Uterus (tissue), 3 donors: ENCODE measurements at regions not wholly inside any gene's neighbourhood (a gene's known extent, or its start where the extent isn't known, plus 50 kb on each side); places are given as distances from the start of the nearest gene placed in this dataset.
"Not testable (repeated sequence)": the region's sequence is repeated elsewhere in the genome, so short reads cannot be mapped to it uniquely, and the experiment has no call there.

Experiments
- DNase-seq, 2 donors: peaks; one replicate each; pipeline ENCODE4 v3.0.0-alpha.2; 2019 to 2020
- H3K27ac ChIP-seq, 2 donors: fragments of 200-600 bp; sonication (generic); 1 replicate in 1 of 2; 2 replicates in 1 of 2; pipeline ENCODE4 v1.5.1; 2016 to 2018
- H3K27me3 ChIP-seq, 2 donors: fragments of 200-600 bp; sonication (generic); one replicate each; pipeline ENCODE4 v1.5.1; 2018 to 2019; ENCODE audit warnings: control low read depth in 1 of 2
- H3K36me3 ChIP-seq, 2 donors: fragments of 200-600 bp; sonication (generic); one replicate each; pipeline ENCODE4 v1.5.1; 2019; ENCODE audit warnings: control low read depth in 1 of 2
- H3K4me1 ChIP-seq, 2 donors: fragments of 200-600 bp; sonication (generic); one replicate each; pipeline ENCODE4 v1.5.1; 2018 to 2019; ENCODE audit warnings: control low read depth in 1 of 2
- H3K4me3 ChIP-seq, 2 donors: fragments of 200-600 bp; sonication (generic); 1 replicate in 1 of 2; 2 replicates in 1 of 2; pipeline ENCODE4 v1.5.1; 2018 to 2019; ENCODE audit warnings: mild to moderate bottlenecking in 1 of 2
- H3K9me3 ChIP-seq, 2 donors: fragments of 200-600 bp; sonication (generic); one replicate each; pipeline ENCODE4 v1.5.1; 2019; ENCODE audit warnings: control low read depth in 1 of 2
- CTCF ChIP-seq, 4 experiments: fragments of 200-600 bp in 2 of 4; fragments of 450-650 bp in 2 of 4; sonication (generic) in 2 of 4; IDR thresholded peaks; one replicate each; pipeline ENCODE4 v1.5.1; 2016 to 2019; ENCODE audit warnings: antibody characterized with exemption in 4 of 4, mild to moderate bottlenecking in 2 of 4, moderate library complexity in 1 of 4
- POLR2A ChIP-seq, 2 donors: fragments of 450-650 bp; IDR thresholded peaks; one replicate each; pipeline ENCODE4 v1.6.1; 2016; ENCODE audit warnings: antibody characterized with exemption in 2 of 2, mild to moderate bottlenecking in 1 of 2, moderate library complexity in 1 of 2
- intact Hi-C: fragments of 100-400 bp; cut with DNase I; formaldehyde crosslinking; loops from one replicate; pipeline ENCODE4 v1.15.1; 2023; ENCODE audit warnings: low total_unique reads
- donor health status: DM: yes; HTN: yes; CAD: no.

- H3K4me3 ChIP-seq, result no peak overlapping the region
- intact Hi-C loops, result no loop called here
- H3K4me1 ChIP-seq, result no peaks in the 10 kb centered on the region
- DNase-seq, result no peak
- no peaks in the 10 kb centered on the region for H3K9me3 ChIP-seq
- no peaks in the 10 kb centered on the region for H3K36me3 ChIP-seq
- no peak for TF ChIP-seq CTCF (IDR thresholded peaks at IDR 0.05)
- TF ChIP-seq POLR2A (IDR thresholded peaks at IDR 0.05), result no peak
- no peaks in the 10 kb centered on the region for H3K27me3 ChIP-seq
- H3K27ac ChIP-seq, result no peak overlapping the region
Measured at GRCh38 chr5:89055015-89055694, 172.2 kb upstream of the MEF2C start.

DNA sequence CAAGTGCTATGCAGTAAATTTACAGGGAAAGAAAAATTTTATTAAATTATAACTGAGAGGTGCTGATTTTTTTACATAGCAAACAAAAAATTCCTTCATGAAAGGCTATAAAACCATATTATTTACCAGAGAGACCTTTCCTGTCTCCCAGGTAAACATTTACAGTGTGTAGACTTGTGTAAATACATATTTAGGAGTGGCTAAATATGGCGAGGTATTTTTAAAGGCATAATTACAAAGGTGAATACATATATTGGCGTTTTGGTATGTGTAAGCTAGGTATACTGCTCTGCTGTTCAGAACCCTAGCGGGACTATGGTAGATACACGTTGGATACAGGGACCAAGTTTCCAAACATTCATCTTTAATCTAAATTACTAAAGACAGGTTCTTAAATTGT lies 170.6 kb upstream of the MEF2C start:
- intact Hi-C loops, result no loop called here

GRCh38 chr5:89050062-89050461 lies 167.1 kb upstream of the MEF2C start:
- intact Hi-C loops, H3K27ac ChIP-seq, H3K27me3 ChIP-seq, H3K36me3 ChIP-seq, H3K4me1 ChIP-seq, H3K9me3 ChIP-seq, H3K4me3 ChIP-seq, DNase-seq: not testable (repeated sequence)

More for the DNA sequence above, 170.6 kb upstream of the MEF2C start:
- no peak overlapping the region for H3K4me3 ChIP-seq
- H3K4me1 ChIP-seq, result no peaks in the 10 kb centered on the region
- H3K27me3 ChIP-seq, result no peaks in the 10 kb centered on the region
- no peak for DNase-seq
- H3K9me3 ChIP-seq, result no peaks in the 10 kb centered on the region
- no peaks in the 10 kb centered on the region for H3K36me3 ChIP-seq
- no peak overlapping the region for H3K27ac ChIP-seq
- TF ChIP-seq POLR2A (IDR thresholded peaks at IDR 0.05) (no peak), CTCF (IDR thresholded peaks at IDR 0.05) (no peak)

DNA sequence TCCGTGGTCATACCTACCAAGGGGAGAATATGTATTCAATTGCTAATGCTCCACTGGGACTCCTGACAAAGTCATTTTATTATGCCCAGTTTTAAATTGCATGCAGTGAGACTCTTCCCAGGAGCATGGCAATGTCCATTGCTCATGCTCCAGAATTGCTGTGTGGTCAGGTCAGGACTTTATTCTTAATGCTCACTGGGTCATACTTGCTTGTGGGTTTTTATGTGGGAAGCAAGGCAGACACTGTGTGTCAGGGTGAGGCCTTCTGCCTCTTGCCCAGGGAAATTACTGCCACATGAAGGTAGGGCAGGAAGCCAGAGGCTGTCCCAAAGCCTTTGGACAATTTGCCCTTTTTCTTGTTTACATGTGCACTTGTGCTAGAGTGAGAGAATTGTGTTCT lies 164.6 kb upstream of the MEF2C start:
- Histone ChIP-seq H3K36me3 (no peaks in the 10 kb centered on the region), H3K27ac (no peak overlapping the region), H3K27me3 (no peaks in the 10 kb centered on the region), H3K9me3 (no peaks in the 10 kb centered on the region), H3K4me3 (no peak overlapping the region), H3K4me1 (no peaks in the 10 kb centered on the region)
- TF ChIP-seq POLR2A (IDR thresholded peaks at IDR 0.05) (no peak), CTCF (IDR thresholded peaks at IDR 0.05) (no peak)
- no peak for DNase-seq
- intact Hi-C loops, result no loop called here

DNA sequence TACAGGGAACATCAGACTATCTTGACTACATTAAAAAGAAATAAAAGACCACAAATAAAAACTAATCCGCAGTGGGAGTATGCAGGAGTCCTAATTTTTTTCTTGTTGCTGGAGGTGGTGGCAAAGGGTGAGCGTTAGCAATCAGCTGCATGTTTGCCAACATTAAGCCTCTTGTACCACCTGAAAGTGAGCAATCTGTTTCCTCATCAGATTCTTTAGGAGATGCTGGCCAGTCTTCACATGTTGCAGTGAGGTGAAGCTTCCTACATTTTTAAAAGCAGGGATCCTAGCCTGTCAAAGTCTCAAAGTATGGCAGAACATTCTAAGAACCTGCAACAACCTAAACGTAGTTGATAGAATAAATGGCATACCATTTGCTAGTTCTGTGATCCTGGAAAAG lies 162.2 kb upstream of the MEF2C start:
- Histone ChIP-seq H3K4me1 (no peaks in the 10 kb centered on the region), H3K4me3 (no peak overlapping the region), H3K9me3 (no peaks in the 10 kb centered on the region), H3K36me3 (no peaks in the 10 kb centered on the region), H3K27ac (no peak overlapping the region), H3K27me3 (no peaks in the 10 kb centered on the region)
- intact Hi-C loops, result no loop called here
- TF ChIP-seq CTCF (IDR thresholded peaks at IDR 0.05) (no peak), POLR2A (IDR thresholded peaks at IDR 0.05) (no peak)
- DNase-seq, result no peak
